ENCODE measurements at regions not wholly inside any gene's neighbourhood (a gene's known extent, or its start where the extent isn't known, plus 50 kb on each side); places are given as distances from the start of the nearest gene placed in this dataset.

DNA sequence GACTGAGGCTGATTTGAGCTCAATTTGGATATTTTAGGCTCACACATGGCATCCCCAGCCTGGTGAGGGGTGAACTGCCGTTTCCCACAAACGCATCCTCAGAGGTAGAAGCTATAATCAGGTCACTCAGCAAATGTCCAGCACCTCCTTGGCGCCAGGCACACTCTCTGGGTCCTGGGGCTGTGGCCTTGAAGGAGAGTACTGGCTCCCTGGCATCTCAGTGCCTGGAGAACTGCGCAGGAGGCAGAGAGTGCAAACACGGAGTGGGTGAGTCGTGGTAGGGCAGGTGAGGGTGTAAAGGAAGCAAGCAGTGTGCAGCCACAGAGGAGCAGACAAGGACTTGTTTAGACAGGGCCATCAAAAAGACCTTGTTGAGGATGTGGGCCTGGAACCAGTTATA, 224.0 kb upstream of the ZNF32 start:
- H3K27ac ChIP-seq: no peak overlapping the region
- no peak for TF ChIP-seq ZFX (IDR thresholded peaks at IDR 0.05)
- TF ChIP-seq, protein P1, sequence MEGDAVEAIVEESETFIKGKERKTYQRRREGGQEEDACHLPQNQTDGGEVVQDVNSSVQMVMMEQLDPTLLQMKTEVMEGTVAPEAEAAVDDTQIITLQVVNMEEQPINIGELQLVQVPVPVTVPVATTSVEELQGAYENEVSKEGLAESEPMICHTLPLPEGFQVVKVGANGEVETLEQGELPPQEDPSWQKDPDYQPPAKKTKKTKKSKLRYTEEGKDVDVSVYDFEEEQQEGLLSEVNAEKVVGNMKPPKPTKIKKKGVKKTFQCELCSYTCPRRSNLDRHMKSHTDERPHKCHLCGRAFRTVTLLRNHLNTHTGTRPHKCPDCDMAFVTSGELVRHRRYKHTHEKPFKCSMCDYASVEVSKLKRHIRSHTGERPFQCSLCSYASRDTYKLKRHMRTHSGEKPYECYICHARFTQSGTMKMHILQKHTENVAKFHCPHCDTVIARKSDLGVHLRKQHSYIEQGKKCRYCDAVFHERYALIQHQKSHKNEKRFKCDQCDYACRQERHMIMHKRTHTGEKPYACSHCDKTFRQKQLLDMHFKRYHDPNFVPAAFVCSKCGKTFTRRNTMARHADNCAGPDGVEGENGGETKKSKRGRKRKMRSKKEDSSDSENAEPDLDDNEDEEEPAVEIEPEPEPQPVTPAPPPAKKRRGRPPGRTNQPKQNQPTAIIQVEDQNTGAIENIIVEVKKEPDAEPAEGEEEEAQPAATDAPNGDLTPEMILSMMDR (conservative IDR thresholded peaks at IDR 0.05): no peak

DNA sequence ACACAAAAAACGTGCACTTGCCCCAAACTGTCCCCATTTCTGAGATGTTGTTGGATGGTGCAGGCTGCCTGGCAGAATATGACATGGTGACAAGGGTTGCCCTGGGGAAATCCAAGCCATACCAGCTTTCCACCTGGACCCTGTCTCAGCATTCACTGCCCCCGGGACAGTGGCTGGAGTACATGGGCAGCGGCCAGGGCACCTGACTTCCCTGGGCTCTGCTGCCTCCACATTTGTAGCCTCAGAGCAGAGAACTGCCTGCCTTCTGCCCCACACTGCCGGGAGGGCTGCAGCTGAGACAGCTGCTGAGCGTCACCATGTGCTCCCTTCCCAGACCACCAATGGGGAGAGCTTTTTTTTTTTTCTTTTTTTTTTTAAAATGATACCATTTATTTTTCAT, 222.9 kb upstream of the ZNF32 start:
- TF ChIP-seq ZFX (IDR thresholded peaks at IDR 0.05): no peak
- TF ChIP-seq, protein P1 (conservative IDR thresholded peaks at IDR 0.05): no peak

DNA sequence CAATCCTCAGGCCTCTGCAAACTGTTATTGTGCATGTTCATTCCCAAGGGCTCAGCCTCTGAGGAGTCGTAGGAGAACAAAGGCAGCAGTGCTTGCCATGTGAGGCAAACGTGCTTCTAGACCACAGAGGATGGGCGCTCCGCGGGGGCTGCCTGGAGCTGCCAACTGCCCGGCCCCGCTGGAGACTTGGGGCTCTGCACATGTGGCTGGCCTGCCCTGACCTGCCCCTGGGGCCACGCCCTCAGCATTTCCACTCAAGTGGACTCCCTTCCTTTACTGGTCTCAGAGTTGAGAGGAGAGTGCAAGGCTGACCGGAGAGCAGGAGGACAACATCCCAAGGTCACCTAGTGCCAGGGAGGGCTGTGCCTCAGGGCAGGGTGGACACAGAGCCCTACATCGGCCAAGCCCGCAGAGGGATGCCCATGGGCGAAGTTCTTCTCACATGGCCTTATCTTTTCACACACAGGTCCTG, 222.3 kb upstream of the ZNF32 start:
- no peak for TF ChIP-seq ZFX (IDR thresholded peaks at IDR 0.05)
- TF ChIP-seq, protein P1 (conservative IDR thresholded peaks at IDR 0.05): no peak
- H3K27ac ChIP-seq: no peak overlapping the region

More for the DNA sequence above, 222.9 kb upstream of the ZNF32 start:
- H3K27ac ChIP-seq: no peak overlapping the region

DNA sequence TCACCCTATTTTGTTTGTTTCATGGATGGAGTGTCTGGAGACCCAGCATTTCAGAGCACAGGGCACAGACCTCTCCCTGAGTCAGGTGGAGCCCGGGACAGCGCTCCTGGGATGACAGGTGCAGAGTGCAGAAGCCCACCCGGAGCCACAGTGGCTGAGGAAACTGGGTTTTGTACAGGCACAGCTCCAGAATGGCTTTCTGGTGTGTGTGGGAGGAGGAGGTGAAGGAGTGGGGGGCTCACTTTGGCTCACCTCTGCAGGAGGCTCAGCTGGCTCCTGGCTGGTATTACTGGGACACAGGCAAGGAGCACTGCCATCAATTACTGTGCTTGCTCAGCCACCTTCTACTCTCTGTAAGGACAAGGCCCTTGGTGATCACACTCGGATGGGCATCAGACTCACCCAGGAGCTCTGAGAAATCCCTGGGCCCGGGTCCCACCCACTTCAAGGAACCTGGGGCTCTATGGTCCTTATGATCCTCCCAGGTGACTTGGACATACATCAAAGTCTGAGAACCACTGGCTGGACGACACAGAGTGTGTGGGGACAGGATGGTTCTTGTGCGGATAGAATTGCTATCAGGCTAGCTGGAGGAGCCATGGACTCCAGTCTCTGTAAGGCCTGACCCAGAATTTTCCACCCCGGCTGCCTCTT, 221.1 kb upstream of the ZNF32 start:
- TF ChIP-seq ZFX (IDR thresholded peaks at IDR 0.05): no peak
- TF ChIP-seq, protein P1 (conservative IDR thresholded peaks at IDR 0.05): no peak

DNA sequence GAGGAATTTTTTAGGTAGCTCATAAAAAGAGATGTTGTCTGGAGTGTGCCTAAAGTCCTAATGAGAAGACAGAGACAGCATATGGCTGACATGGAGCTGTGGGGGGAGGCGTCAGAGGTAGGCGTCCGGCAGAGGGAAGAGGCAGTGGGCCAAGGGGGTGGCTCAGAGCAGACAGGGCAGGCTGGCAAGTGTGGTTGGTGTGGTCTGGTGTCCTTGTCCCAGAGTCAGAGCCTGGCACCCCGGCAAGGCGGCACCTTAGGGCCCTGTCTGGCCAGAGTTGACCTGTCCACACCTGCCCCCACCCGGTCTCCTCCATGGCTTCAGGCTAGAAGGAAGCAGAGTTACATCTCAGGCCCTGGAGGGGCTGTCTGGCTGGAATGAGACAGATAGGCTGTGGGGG, 220.3 kb upstream of the ZNF32 start:
- TF ChIP-seq ZFX (IDR thresholded peaks at IDR 0.05): no peak
- TF ChIP-seq, protein P1 (conservative IDR thresholded peaks at IDR 0.05): no peak

More for the DNA sequence above, 221.1 kb upstream of the ZNF32 start:
- no peak overlapping the region for H3K27ac ChIP-seq

DNA sequence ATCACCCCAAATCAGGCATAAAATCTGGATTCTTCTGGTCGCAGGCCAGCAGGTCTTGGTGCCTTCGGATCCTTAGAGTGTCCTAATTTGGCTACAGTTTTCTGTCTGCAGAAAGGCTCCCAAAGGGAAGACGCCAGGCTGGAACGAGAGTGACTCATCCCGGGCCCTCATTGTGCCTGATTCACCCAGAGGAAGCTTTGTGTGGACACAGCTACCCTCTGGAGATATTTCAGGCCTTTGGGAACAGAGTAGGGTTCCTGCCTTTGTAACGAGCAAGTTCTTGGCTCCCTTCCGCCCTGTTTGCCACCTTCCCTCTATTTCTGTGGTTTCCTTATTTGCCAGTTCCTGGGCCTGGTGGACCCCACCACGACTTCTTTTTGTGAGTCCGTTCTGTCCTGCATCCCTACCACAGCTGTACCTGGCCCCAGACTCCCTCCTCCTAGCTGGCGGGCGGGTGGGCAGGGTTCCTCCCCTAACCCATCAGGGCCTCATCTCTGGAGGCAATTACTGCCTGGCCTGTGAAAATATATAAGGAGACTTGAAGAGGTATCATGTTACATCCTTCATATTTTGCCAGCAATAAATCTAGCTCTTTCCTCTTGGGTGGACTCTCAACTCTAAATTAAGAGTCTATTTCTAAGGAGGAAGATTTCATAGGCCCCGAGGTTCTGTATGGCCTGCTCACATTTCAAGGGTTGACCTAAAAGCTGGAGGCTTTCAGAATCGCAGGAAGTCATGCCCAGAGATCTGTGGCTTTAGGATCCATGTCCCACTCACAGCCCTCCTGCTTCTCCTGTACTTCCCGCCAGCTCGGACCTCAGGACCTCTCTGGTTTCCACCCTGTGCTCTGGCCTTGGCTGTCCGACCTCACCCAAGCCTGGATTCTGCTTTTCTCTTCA, 219.2 kb upstream of the ZNF32 start:
- peak overlapping the region; percentile 27 for H3K27ac ChIP-seq
- no peak for TF ChIP-seq ZFX (IDR thresholded peaks at IDR 0.05)
- TF ChIP-seq, protein P1 (conservative IDR thresholded peaks at IDR 0.05): no peak

More for the DNA sequence above, 220.3 kb upstream of the ZNF32 start:
- no peak overlapping the region for H3K27ac ChIP-seq

DNA sequence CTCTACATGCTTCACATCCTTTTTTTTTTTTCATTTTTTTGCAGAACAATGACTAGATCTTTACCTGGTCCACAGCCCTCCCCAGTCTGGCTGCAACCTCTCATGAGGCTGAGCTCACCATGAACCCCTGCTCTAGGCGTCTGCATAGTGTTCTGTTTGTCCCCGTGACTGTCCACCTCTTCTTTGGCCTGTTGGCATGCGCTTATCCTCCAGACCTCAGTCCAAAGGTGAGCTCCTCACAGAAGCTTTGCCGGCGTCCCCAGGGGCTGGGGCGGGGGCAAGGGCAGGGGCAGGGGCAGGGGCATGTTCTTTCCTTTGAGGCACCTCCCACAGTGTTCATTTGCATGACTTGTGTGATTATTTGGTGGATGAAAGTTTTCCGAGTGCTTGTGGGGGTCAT, 218.4 kb upstream of the ZNF32 start:
- TF ChIP-seq ZFX (IDR thresholded peaks at IDR 0.05): no peak
- TF ChIP-seq, protein P1 (conservative IDR thresholded peaks at IDR 0.05): no peak
- no peak overlapping the region for H3K27ac ChIP-seq
